Karpas-422 (cell line): ENCODE measurements at regions not wholly inside any gene's neighbourhood (a gene's known extent, or its start where the extent isn't known, plus 50 kb on each side); places are given as distances from the start of the nearest gene placed in this dataset.

Experiments
- DNase-seq: peaks from one replicate; pipeline ENCODE4 v3.0.0-alpha.2; 2015
- H2AFZ ChIP-seq: fragments of 200-600 bp; sonication (generic); 2 replicates; pipeline ENCODE4 v1.6.1; 2014; ENCODE audit warnings: antibody characterized with exemption, low read length, mixed read lengths
- H3K27ac ChIP-seq: fragments of 200-600 bp; sonication (generic); 2 replicates; pipeline ENCODE4 v1.5.1; 2014; ENCODE audit warnings: mild to moderate bottlenecking, low read length, moderate library complexity
- H3K27me3 ChIP-seq: fragments of 200-600 bp; sonication (generic); 2 replicates; pipeline ENCODE4 v1.6.1; 2014; ENCODE audit warnings: low read length, mixed read lengths
- H3K36me3 ChIP-seq: fragments of 200-600 bp; sonication (generic); 2 replicates; pipeline ENCODE4 v1.6.1; 2014; ENCODE audit warnings: low read length, mixed read lengths; ENCODE audit not compliant: insufficient read depth
- H3K4me1 ChIP-seq: fragments of 200-600 bp; sonication (generic); 2 replicates; pipeline ENCODE4 v1.6.1; 2014; ENCODE audit warnings: mild to moderate bottlenecking, low read length, mixed read lengths
- H3K4me2 ChIP-seq: fragments of 200-600 bp; sonication (generic); 2 replicates; pipeline ENCODE4 v1.6.1; 2014; ENCODE audit warnings: low read length, low read depth, mild to moderate bottlenecking; ENCODE audit not compliant: poor library complexity, severe bottlenecking
- H3K4me3 ChIP-seq: fragments of 200-600 bp; sonication (generic); 2 replicates; pipeline ENCODE4 v1.5.1; 2014; ENCODE audit warnings: mild to moderate bottlenecking, antibody characterized with exemption, low read length, mixed read lengths
- H3K79me2 ChIP-seq: fragments of 200-600 bp; sonication (generic); 2 replicates; pipeline ENCODE4 v1.6.1; 2014; ENCODE audit warnings: mild to moderate bottlenecking, low read length, mixed read lengths
- H3K9ac ChIP-seq: fragments of 200-600 bp; sonication (generic); 2 replicates; pipeline ENCODE4 v1.6.0; 2014; ENCODE audit warnings: low read length
- H3K9me2 ChIP-seq: fragments of 200-600 bp; sonication (generic), shearing (Covaris generic); replicated peaks from 2 replicates; pipeline ENCODE4 v1.6.0; 2014; ENCODE audit warnings: mild to moderate bottlenecking, low read length, moderate library complexity; ENCODE audit not compliant: insufficient read depth
- H3K9me3 ChIP-seq: fragments of 300-700, 200-600 bp; sonication (generic); 2 replicates; pipeline ENCODE4 v1.6.1; 2014; ENCODE audit warnings: low read length, mixed read lengths
- H4K20me1 ChIP-seq: fragments of 200-600 bp; sonication (generic); 2 replicates; pipeline ENCODE4 v1.6.1; 2014; ENCODE audit warnings: mild to moderate bottlenecking, antibody characterized with exemption, low read length, low read depth; ENCODE audit not compliant: insufficient read depth

GRCh38 chr4:95980877-95981360 is 141.0 kb downstream of the PDHA2 start:
- Histone ChIP-seq H3K9me2 (no peaks in the 10 kb centered on the region), H4K20me1 (no peaks in the 10 kb centered on the region), H3K4me1 (no peaks in the 10 kb centered on the region), H3K27ac (no peak overlapping the region), H3K9me3 (no peaks in the 10 kb centered on the region; the same call in none of the 2 replicates), H3K36me3 (no peaks in the 10 kb centered on the region), H3K4me3 (no peak overlapping the region), H3K79me2 (no peaks in the 10 kb centered on the region), H3K9ac (no peak overlapping the region), H3K4me2 (no peak overlapping the region), H3K27me3 (no peaks in the 10 kb centered on the region), H2AFZ (no peak overlapping the region)
- DNase-seq: no peak

- Histone ChIP-seq H3K79me2 (no peaks in the 10 kb centered on the region), H3K9me3 (no peaks in the 10 kb centered on the region; the same call in none of the 2 replicates), H3K4me1 (no peaks in the 10 kb centered on the region), H3K36me3 (no peaks in the 10 kb centered on the region), H3K27me3 (no peaks in the 10 kb centered on the region), H2AFZ (no peak overlapping the region), H3K9me2 (no peaks in the 10 kb centered on the region), H3K9ac (no peak overlapping the region), H3K4me2 (no peak overlapping the region), H3K4me3 (no peak overlapping the region), H3K27ac (no peak overlapping the region), H4K20me1 (no peaks in the 10 kb centered on the region)
- DNase-seq: no peak
These were observed 141.7 kb downstream of the PDHA2 start for GRCh38 chr4:95981591-95981990.

- no peak for DNase-seq
- Histone ChIP-seq H4K20me1 (no peaks in the 10 kb centered on the region), H3K36me3 (no peaks in the 10 kb centered on the region), H3K4me3 (no peak overlapping the region), H3K9me2 (no peaks in the 10 kb centered on the region), H3K4me2 (no peak overlapping the region), H3K9ac (no peak overlapping the region), H3K27ac (no peak overlapping the region), H3K27me3 (no peaks in the 10 kb centered on the region), H2AFZ (no peak overlapping the region), H3K4me1 (no peaks in the 10 kb centered on the region), H3K79me2 (no peaks in the 10 kb centered on the region), H3K9me3 (no peaks in the 10 kb centered on the region; the same call in none of the 2 replicates)
These were observed 142.6 kb downstream of the PDHA2 start for GRCh38 chr4:95982516-95982915.

GRCh38 chr4:95984081-95984480 is 144.2 kb downstream of the PDHA2 start:
- Histone ChIP-seq H3K9me3 (peaks cover 4% of the 10 kb centered on the region), H4K20me1 (no peaks in the 10 kb centered on the region), H3K36me3 (no peaks in the 10 kb centered on the region), H3K9ac (no peak overlapping the region), H2AFZ (no peak overlapping the region), H3K9me2 (no peaks in the 10 kb centered on the region), H3K27me3 (no peaks in the 10 kb centered on the region), H3K27ac (no peak overlapping the region), H3K4me3 (no peak overlapping the region), H3K79me2 (no peaks in the 10 kb centered on the region), H3K4me1 (no peaks in the 10 kb centered on the region), H3K4me2 (no peak overlapping the region)
- DNase-seq: no peak

GRCh38 chr4:95985051-95985450 is 145.2 kb downstream of the PDHA2 start:
- peaks cover 6% of the 10 kb centered on the region for H3K9me3 ChIP-seq
- no peak overlapping the region for H3K27ac ChIP-seq
- H3K79me2 ChIP-seq: no peaks in the 10 kb centered on the region
- H4K20me1 ChIP-seq: no peaks in the 10 kb centered on the region
- no peak for DNase-seq
- no peaks in the 10 kb centered on the region for H3K27me3 ChIP-seq
- no peaks in the 10 kb centered on the region for H3K4me1 ChIP-seq
- H3K4me2 ChIP-seq: no peak overlapping the region
- no peak overlapping the region for H3K4me3 ChIP-seq
- H3K9me2 ChIP-seq: no peaks in the 10 kb centered on the region
- H3K9ac ChIP-seq: no peak overlapping the region
- H3K36me3 ChIP-seq: no peaks in the 10 kb centered on the region
- H2AFZ ChIP-seq: no peak overlapping the region

- Histone ChIP-seq H3K79me2 (no peaks in the 10 kb centered on the region), H3K4me3 (no peak overlapping the region), H3K9ac (no peak overlapping the region), H3K4me2 (no peak overlapping the region), H3K4me1 (no peaks in the 10 kb centered on the region), H3K27me3 (no peaks in the 10 kb centered on the region), H2AFZ (no peak overlapping the region), H3K9me2 (no peaks in the 10 kb centered on the region), H3K27ac (no peak overlapping the region), H3K9me3 (peaks cover 12% of the 10 kb centered on the region), H4K20me1 (no peaks in the 10 kb centered on the region), H3K36me3 (no peaks in the 10 kb centered on the region)
- DNase-seq: no peak
These were observed 146.1 kb downstream of the PDHA2 start for GRCh38 chr4:95985791-95986550.

GRCh38 chr4:95987851-95988250 is 148.0 kb downstream of the PDHA2 start:
- Histone ChIP-seq H3K9ac (no peak overlapping the region), H3K9me2 (no peaks in the 10 kb centered on the region), H3K9me3 (peaks cover 12% of the 10 kb centered on the region), H3K36me3 (no peaks in the 10 kb centered on the region), H3K4me3 (no peak overlapping the region), H3K4me2 (no peak overlapping the region), H3K27ac (no peak overlapping the region), H3K27me3 (no peaks in the 10 kb centered on the region), H3K79me2 (no peaks in the 10 kb centered on the region), H2AFZ (no peak overlapping the region), H4K20me1 (no peaks in the 10 kb centered on the region), H3K4me1 (no peaks in the 10 kb centered on the region)
- no peak for DNase-seq

- no peak for DNase-seq
- Histone ChIP-seq H3K4me2 (no peak overlapping the region), H3K27ac (no peak overlapping the region), H3K27me3 (no peaks in the 10 kb centered on the region), H4K20me1 (no peaks in the 10 kb centered on the region), H3K4me1 (no peaks in the 10 kb centered on the region), H3K36me3 (no peaks in the 10 kb centered on the region), H3K9me2 (no peaks in the 10 kb centered on the region), H3K9ac (no peak overlapping the region), H2AFZ (no peak overlapping the region), H3K4me3 (no peak overlapping the region), H3K9me3 (peaks cover 7% of the 10 kb centered on the region), H3K79me2 (no peaks in the 10 kb centered on the region)
These were observed 158.4 kb downstream of the PDHA2 start for GRCh38 chr4:95998311-95998710.
